H7 (cell line): ENCODE measurements at regions not wholly inside any gene's neighbourhood (a gene's known extent, or its start where the extent isn't known, plus 50 kb on each side); places are given as distances from the start of the nearest gene placed in this dataset.

Experiments
- DNase-seq: peaks from one replicate; pipeline ENCODE4 v3.0.0; 2012
- H3K27me3 ChIP-seq: 2 replicates; pipeline ENCODE4 v1.6.0; 2011; ENCODE audit warnings: mild to moderate bottlenecking, low read length; ENCODE audit not compliant: control insufficient read depth, insufficient read depth
- H3K36me3 ChIP-seq: replicated peaks from 2 replicates; pipeline ENCODE4 v1.5.1; 2011; ENCODE audit warnings: low read length; ENCODE audit not compliant: control insufficient read depth, insufficient read depth
- H3K4me3 ChIP-seq: 2 replicates; pipeline ENCODE4 v1.5.1; 2011; ENCODE audit warnings: low read depth, mild to moderate bottlenecking, control low read depth, low read length, moderate library complexity; ENCODE audit not compliant: insufficient read depth

DNA sequence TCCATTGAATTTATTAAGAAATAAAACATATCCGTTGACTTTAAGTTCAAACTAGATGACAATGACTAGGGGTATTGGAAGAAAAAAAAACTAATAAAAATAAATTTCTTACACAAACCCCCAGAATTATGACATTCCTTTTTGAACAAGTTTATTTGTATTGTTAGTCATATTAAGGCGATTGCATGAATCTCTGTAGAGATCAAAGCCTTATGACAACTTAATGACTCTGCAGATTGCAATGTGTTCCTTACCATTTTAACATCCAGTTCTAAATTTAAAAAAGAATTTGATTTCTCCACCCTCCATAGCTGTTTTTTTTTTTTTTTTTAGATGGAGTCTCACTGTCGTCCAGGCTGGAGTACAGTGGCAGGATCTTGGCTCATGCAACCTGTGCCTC, 189.8 kb upstream of the CEP162 start:
- H3K36me3 ChIP-seq, result no peaks in the 10 kb centered on the region
- no peak for DNase-seq
- H3K27me3 ChIP-seq, result no peaks in the 10 kb centered on the region
- H3K4me3 ChIP-seq, result no peak overlapping the region

DNA sequence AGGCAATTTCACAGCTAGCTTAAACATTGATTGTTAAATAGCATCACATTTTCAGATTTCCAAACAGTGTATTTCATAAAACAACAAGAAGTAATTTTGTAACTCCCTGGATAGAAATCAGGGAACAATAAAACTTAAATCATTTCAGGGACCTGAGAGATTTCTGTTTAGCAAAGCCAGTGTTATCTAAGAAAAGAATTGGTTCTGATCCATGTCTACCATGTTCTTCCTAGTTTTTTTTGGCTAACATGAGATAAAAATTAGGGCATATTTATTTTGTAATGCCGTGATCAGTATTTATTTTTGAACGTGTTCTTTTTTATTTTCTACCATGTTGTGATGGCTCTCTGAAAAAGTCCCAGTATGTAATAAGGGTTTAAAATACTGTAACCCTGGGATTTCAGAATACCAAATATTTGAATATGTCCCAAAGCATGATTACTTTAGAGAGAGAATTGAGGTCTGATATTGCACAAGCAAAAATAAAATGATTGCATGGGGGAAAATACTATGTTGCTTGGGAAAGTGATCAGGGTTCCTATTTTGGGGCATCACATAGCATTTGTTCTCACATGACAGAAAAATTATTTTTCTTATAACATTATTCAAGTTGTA, 188.7 kb upstream of the CEP162 start:
- Histone ChIP-seq H3K36me3 (no peaks in the 10 kb centered on the region), H3K27me3 (no peaks in the 10 kb centered on the region), H3K4me3 (no peak overlapping the region)
- DNase-seq, result no peak

DNA sequence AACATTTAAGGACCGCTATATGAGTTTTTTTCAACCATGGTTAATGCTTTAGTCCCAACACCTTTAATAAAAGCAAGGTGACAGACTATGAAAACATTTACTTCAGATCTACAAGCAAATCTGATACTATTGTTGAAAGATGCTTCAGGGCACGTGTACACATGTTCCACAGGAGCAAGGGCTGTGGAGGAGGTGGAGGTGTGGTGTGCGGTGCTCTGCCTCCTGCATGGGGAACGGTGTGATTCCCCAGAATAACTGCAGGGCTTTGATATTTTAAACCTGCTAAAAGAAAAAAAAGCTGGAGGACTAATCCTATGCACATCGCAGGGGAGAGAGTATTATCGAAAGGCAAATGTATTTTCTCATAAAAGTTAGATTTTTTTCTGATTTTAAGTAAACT, 188.1 kb upstream of the CEP162 start:
- no peaks in the 10 kb centered on the region for H3K27me3 ChIP-seq
- H3K36me3 ChIP-seq, result no peaks in the 10 kb centered on the region
- no peak overlapping the region for H3K4me3 ChIP-seq
- DNase-seq, result no peak

DNA sequence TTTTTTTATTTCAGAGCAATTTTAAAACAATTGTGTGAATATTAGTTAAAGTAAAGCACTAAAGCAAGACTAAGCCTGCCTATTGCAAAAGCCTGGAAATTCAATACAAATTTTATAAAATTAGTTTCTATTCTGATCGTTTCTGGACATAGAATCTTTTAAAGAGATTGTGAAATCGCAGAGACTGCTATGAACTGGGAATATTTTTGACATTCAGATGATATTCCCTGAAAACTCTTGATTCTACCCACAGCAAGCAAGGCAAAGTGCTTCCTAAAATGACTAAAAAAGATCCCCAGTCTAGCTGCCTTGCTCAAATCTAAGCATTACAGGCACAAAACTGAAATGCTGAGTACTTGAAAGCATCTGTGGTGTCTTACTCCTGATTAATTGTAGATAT, 187.6 kb upstream of the CEP162 start:
- H3K27me3 ChIP-seq, result no peaks in the 10 kb centered on the region
- H3K36me3 ChIP-seq, result no peaks in the 10 kb centered on the region
- no peak overlapping the region for H3K4me3 ChIP-seq
- no peak for DNase-seq

DNA sequence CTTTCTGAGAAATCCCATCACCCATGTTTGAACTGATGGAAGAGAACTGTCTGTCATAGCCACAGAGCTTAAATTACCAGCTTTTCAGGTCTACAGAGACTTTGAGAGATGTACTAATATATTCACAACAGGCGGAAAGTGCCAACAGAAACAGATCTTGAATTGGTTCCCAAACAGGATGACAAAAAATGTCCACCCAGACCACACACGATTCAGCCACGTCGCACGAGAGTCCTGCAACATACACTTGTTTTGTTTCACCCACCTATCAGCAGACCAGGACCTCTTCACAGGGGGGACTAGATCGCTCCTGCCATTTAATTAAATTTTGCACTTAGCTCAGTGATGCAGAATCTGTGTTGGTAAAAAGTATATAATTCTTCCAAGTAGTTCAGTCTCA, 187.1 kb upstream of the CEP162 start:
- Histone ChIP-seq H3K4me3 (no peak overlapping the region), H3K36me3 (no peaks in the 10 kb centered on the region), H3K27me3 (no peaks in the 10 kb centered on the region)
- DNase-seq, result no peak

DNA sequence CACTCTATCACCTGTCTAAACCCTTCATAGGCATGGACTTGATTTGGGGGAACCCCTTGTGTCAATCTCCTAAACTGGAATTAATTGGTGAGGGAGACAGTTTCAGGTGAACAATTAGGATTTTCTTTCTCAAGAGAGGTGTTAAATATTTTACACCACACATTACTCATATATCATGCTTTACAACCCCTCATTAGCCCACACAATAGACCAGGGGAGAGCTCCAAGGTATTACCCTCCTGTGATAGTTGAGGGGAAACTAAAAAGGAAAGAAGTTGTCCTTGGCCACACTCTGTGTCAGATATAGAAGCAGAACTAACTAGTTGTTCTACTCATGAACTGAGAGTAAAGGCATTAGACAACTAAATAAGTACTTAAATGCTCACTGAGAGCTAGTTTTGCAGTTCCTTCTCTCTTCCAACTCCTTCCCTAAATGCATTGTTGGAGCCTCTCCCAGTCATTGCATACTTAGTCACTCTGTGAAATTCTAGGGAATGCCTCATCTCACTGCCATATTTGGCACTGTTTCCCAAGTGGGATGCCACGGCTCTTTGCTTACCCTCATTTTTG, 183.7 kb upstream of the CEP162 start:
- H3K36me3 ChIP-seq, result no peaks in the 10 kb centered on the region
- H3K4me3 ChIP-seq, result no peak overlapping the region
- DNase-seq, result no peak
- no peaks in the 10 kb centered on the region for H3K27me3 ChIP-seq

DNA sequence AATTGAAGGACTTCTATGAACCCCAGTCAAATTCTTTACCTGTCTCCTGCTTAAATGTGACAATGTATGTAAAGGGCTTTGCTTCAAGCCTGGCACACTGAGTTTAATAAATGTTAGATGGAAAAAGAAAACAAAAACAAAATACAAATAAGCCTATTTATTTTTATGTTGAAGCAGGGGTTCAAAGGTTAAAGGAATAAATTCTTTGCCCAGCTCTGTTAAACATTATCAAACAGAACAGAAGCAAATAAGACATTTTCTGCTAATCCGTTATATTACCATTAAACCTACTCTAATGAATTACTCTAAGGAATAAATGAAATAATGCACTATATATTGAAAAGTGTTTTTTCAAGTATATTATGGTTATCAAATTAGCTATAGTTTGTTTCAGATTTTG, 182.5 kb upstream of the CEP162 start:
- Histone ChIP-seq H3K4me3 (no peak overlapping the region), H3K27me3 (no peaks in the 10 kb centered on the region), H3K36me3 (no peaks in the 10 kb centered on the region)
- DNase-seq, result no peak

DNA sequence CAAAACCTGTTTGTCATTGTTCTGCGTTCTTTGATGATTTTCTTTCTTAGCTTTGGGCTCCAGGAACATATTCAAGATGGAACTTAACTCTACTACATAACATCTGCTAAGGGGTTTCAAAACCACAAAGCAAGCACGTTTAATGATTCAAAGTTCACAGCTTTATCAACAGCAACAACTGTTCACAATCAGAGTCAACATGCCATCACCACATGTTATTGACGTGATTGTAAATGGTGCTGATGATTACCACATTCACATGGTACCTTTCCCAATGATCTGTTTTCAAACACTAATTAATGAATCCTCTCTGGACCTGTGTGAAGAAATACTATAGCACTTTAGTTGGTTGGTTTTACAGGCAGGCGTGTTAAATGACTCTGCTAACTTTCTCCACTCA, 180.6 kb upstream of the CEP162 start:
- no peaks in the 10 kb centered on the region for H3K36me3 ChIP-seq
- no peak for DNase-seq
- no peak overlapping the region for H3K4me3 ChIP-seq
- no peaks in the 10 kb centered on the region for H3K27me3 ChIP-seq

DNA sequence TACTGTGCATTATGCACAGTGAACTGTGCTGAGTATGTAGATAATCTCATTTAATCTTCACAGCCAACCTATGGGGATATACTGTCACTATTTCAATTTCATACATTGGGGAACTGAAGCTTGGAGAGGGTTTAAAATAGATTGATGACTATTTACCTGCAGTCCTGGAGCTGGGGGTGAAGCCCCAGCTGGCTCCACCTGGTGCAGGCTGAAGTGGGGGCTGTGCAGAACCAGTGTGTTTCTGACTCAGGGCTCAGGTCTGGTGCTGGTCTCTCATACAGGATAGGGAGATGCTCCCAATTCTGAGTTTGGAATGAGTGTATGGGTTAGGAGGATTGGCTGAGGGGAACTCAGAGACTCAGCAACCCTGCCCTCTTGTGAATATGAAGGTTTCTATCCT, 176.1 kb upstream of the CEP162 start:
- no peak for DNase-seq
- no peak overlapping the region for H3K4me3 ChIP-seq
- no peaks in the 10 kb centered on the region for H3K36me3 ChIP-seq
- H3K27me3 ChIP-seq, result no peaks in the 10 kb centered on the region

DNA sequence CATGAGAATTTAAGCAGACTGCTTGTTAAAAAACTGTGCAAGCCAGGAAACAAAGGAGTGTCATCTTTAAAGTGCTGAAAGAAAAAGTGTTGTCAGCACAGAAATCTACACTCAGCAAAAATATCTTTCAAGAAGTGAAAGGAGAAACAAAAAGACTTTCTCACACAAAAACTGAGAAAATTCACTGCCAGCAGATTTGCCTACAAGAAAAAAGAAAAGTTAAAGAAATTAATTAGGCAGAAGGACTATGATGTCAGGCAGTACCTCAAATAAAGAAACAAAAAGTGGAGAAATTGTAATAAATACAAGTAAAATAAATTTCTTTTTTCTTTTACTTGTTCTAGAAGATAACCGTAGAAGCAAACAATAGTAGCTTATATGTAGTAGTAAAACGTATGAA, 171.6 kb upstream of the CEP162 start:
- Histone ChIP-seq H3K27me3 (no peaks in the 10 kb centered on the region), H3K4me3 (no peak overlapping the region), H3K36me3 (no peaks in the 10 kb centered on the region)
- DNase-seq, result no peak

DNA sequence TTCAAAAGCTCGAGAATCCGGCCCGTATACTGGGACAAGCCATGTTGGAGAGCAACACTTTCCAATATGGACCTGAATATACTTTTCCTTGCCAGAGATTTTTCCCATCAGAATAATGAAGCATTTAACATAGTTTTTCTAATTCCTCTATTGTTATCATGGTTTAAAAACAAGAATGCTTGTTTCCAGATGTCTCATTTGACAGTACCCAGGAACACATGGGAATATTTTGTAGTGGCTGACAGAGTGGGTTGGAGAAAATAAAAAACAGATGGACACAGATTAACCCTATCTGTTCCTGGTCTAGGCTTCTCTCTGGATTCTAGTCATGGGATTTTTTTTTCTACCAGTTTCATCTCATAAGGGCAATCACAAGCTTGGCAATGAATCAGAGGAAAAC, 164.8 kb upstream of the CEP162 start:
- H3K36me3 ChIP-seq, result no peaks in the 10 kb centered on the region
- DNase-seq, result no peak
- H3K4me3 ChIP-seq, result no peak overlapping the region
- no peaks in the 10 kb centered on the region for H3K27me3 ChIP-seq

DNA sequence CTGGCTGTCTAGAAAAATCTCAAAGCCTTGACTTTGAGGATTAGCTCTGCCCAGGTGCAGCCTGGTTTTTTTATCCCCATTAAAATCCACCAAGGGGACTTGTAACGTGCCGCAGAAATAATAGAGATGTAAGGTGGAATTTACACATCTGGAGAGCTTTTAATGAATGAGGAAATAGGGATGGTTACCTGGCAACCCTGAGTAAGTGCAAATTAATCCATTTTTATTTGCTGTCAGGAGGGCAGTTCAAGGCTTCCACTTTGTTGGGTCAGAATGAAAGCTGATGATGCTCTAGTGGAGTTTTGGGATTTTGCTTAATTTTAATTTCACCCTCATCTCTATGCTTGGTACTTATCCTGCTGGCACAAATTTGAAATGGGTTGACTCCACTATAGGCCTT, 163.4 kb upstream of the CEP162 start:
- no peak overlapping the region for H3K4me3 ChIP-seq
- no peak for DNase-seq
- no peaks in the 10 kb centered on the region for H3K36me3 ChIP-seq
- no peaks in the 10 kb centered on the region for H3K27me3 ChIP-seq

DNA sequence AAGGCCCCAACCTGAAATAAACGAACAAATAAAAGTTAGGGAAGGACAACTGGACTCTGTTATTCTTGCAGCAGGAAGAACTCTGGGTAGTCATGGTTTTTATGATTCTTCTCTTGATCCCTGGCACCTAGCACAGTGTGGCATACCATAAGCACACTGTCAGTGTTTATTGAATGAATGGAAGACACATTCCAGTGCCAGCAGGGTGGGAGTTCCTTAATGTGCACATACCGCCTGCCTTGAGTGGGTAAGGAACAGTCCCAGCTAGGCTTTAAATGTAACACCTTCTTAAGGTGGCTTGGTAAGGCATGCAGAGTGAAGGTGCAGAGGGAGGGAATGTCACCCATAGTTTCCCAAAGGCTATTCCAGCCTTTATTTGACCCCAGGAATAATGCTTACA, 162.9 kb upstream of the CEP162 start:
- DNase-seq, result no peak
- Histone ChIP-seq H3K36me3 (no peaks in the 10 kb centered on the region), H3K4me3 (no peak overlapping the region), H3K27me3 (no peaks in the 10 kb centered on the region)

DNA sequence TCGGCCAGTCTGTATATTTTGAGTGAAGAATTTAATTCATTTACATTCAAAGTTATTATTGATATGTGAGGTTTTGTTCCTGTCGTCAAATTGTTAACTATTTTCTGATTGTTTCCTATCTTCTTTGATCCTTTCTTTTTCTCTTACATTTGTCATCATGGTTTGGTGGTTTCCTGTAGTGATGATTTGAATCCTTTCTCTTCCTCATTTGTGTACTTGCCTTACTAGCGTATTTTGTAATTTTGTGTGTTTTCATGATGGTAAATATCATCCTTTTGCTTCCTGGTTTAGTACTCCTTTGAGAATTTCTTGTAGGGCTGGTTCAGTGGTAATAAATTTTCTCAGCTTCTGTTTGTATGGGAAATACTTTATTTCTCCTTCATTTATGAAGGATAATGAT, 151.7 kb upstream of the CEP162 start:
- DNase-seq, result no peak
- no peaks in the 10 kb centered on the region for H3K27me3 ChIP-seq
- no peaks in the 10 kb centered on the region for H3K36me3 ChIP-seq
- H3K4me3 ChIP-seq, result no peak overlapping the region

DNA sequence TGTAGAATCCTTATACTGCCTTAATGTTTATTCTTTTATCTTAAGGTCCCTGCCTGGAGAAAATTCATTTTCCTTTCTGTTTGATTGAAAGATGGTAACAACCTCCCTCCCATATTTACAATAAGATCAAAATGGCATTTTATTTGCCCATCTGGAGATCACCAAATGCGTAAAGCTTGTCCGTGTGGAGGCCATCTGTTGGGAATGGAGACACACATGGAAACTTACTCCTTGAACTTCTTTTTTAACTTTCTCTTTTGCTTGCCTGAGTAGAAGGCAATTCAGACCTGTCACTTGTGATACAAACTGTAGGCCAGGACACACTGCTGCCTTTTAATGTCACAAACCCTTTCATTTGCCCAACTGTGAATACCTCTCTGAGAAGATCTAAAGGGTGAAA, 144.8 kb upstream of the CEP162 start:
- H3K36me3 ChIP-seq, result no peaks in the 10 kb centered on the region
- H3K27me3 ChIP-seq, result no peaks in the 10 kb centered on the region
- no peak overlapping the region for H3K4me3 ChIP-seq
- no peak for DNase-seq

DNA sequence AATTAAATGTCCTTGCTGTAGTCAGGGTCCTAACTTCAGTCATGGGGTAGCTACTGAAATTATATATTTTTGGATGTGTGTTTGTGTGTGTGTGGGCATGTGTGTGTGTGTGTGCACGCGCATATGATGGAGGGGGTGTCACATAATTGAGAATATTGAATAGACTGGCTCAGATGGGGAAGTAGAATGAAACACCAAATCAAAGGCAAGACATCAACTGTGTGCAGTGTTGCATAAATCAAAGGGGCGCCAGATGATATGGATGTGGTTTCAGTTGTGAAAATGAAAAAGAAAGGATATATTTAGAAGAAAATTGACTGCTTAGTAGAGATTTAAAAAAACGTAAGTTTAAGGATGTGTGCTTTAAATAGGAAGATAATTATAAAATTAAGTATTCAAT, 144.2 kb upstream of the CEP162 start:
- H3K4me3 ChIP-seq, result no peak overlapping the region
- H3K36me3 ChIP-seq, result no peaks in the 10 kb centered on the region
- H3K27me3 ChIP-seq, result no peaks in the 10 kb centered on the region
- DNase-seq, result no peak
